CD4-positive, alpha-beta T cell (primary cell): ENCODE measurements at regions not wholly inside any gene's neighbourhood (a gene's known extent, or its start where the extent isn't known, plus 50 kb on each side); places are given as distances from the start of the nearest gene placed in this dataset.

Experiments
- ATAC-seq: fragments of 200-7000 bp; cut with Tn5 transposase; one replicate; pipeline ENCODE4 v1.10.0; 2022; ENCODE audit warnings: mild to moderate bottlenecking; ENCODE audit not compliant: poor library complexity
- CTCF ChIA-PET: fragments of 350-600 bp; sonication (Branson Sonifier 250); formaldehyde crosslinking; loops from one replicate; lab custom pipeline; 2021; ENCODE audit warnings: antibody characterized with exemption, inconsistent platforms; lab: Charles Lee
- POLR2A ChIA-PET: fragments of 350-600 bp; sonication (Branson Sonifier 250); formaldehyde crosslinking; loops from one replicate; lab custom pipeline; 2021; ENCODE audit warnings: antibody characterized with exemption, inconsistent platforms; lab: Charles Lee
- DNase-seq, 14 experiments: peaks; one replicate each; pipeline ENCODE4 v3.0.0-alpha.2; 2013 to 2020; ENCODE audit warnings: mixed read lengths in 2 of 14
- H3K27ac ChIP-seq, 2 donors: one replicate each; pipeline versions ENCODE4 v1.5.1 to v1.7.0; 2013; ENCODE audit warnings: low read length in 2 of 2, low read depth in 1 of 2, mild to moderate bottlenecking in 1 of 2
- H3K27me3 ChIP-seq, 2 experiments: 1 replicate in 1 of 2; 2 replicates in 1 of 2; pipeline versions ENCODE4 v1.6.1 to v1.7.0; 2013; ENCODE audit warnings: low read length in 2 of 2, control low read depth in 1 of 2, mild to moderate bottlenecking in 1 of 2, moderate library complexity in 1 of 2; ENCODE audit not compliant: insufficient read depth in 2 of 2, control insufficient read depth in 1 of 2
- H3K36me3 ChIP-seq: one replicate; pipeline ENCODE4 v1.6.1; 2013; ENCODE audit warnings: low read length, control low read depth; ENCODE audit not compliant: insufficient read depth
- H3K4me1 ChIP-seq: one replicate; pipeline ENCODE4 v1.6.1; 2013; ENCODE audit warnings: low read length, control low read depth; ENCODE audit not compliant: insufficient read depth
- H3K4me3 ChIP-seq: one replicate; pipeline ENCODE4 v1.5.1; 2013; ENCODE audit warnings: mild to moderate bottlenecking, low read length, moderate library complexity
- H3K9me3 ChIP-seq, 2 experiments: 1 replicate in 1 of 2; 2 replicates in 1 of 2; pipeline versions ENCODE4 v1.6.1 to v1.7.0; 2013; ENCODE audit warnings: low read length in 2 of 2, mild to moderate bottlenecking in 2 of 2, control low read depth in 1 of 2, moderate library complexity in 1 of 2; ENCODE audit not compliant: control insufficient read depth in 1 of 2, insufficient read depth in 1 of 2
- H3K27ac Mint-ChIP-seq: one replicate; pipeline ENCODE4 v1.8.0; 2020; ENCODE audit warnings: mixed read lengths
- H3K27me3 Mint-ChIP-seq: one replicate; pipeline ENCODE4 v1.8.0; 2021; ENCODE audit warnings: mixed read lengths
- H3K36me3 Mint-ChIP-seq: one replicate; pipeline ENCODE4 v1.8.0; 2021; ENCODE audit warnings: low read depth, mixed read lengths
- H3K4me1 Mint-ChIP-seq: one replicate; pipeline ENCODE4 v1.8.0; 2021; ENCODE audit warnings: low read depth, mixed read lengths
- H3K4me3 Mint-ChIP-seq: one replicate; pipeline ENCODE4 v1.8.0; 2020; ENCODE audit warnings: mild to moderate bottlenecking, mixed read lengths
- H3K9me3 Mint-ChIP-seq: one replicate; pipeline ENCODE4 v1.8.0; 2020; ENCODE audit warnings: mixed read lengths
- intact Hi-C, 2 experiments: fragments of 100-400 bp; cut with DNase I in 1 of 2; cut with micrococcal nuclease in 1 of 2; formaldehyde crosslinking; loops; one replicate each; pipeline versions ENCODE4 v1.15.1 to v1.9.0; 2023 to 2025; cut with DNase I, micrococcal nuclease
- TF ChIP-seq, protein P1 (sequence below): fragments of 200-600 bp; IDR thresholded peaks from one replicate; pipeline ENCODE4 v1.8.0; 2022; ENCODE audit warnings: antibody characterized with exemption, mild to moderate bottlenecking

DNA sequence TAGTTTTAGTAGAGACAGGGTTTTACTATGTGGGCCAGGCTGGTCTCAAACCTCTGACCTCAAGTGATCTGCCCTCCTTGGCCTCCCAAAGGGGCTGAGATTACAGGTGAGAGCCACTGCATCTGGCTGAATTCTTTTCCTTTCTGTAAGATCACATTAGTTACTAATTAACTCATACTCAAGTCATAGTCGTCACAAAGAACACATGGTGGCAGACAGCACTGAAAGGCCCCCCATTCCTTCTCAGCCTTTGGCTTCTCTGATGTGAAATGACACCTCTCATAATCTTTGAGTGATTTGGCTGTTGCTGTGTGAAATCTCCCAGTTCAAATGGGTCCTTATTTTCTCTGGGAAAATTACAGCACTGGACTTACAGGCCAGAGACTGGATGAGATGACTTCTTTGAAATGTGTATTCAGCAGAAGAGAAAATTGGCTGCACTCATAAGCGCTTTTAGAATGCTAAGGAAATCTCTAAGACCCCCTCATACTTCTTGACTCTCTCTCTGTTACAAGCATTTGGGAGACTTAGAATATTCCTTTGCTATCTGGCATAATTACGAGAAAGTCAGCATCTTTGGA, 764.8 kb downstream of the RNF144A start:
- DNase-seq (no peak), ATAC-seq (no peak)
- Histone ChIP-seq H3K27me3 (no peaks in the 10 kb centered on the region), H3K4me1 (no peaks in the 10 kb centered on the region), H3K4me3 (no peak overlapping the region), H3K36me3 (no peaks in the 10 kb centered on the region), H3K27ac (no peak overlapping the region), H3K9me3 (no peaks in the 10 kb centered on the region)
- Mint-ChIP-seq H3K27me3 (no peaks in the 10 kb centered on the region), H3K36me3 (no peaks in the 10 kb centered on the region), H3K9me3 (no peaks in the 10 kb centered on the region), H3K4me3 (no peak overlapping the region), H3K4me1 (no peaks in the 10 kb centered on the region), H3K27ac (no peak overlapping the region)
- TF ChIP-seq, protein P1, sequence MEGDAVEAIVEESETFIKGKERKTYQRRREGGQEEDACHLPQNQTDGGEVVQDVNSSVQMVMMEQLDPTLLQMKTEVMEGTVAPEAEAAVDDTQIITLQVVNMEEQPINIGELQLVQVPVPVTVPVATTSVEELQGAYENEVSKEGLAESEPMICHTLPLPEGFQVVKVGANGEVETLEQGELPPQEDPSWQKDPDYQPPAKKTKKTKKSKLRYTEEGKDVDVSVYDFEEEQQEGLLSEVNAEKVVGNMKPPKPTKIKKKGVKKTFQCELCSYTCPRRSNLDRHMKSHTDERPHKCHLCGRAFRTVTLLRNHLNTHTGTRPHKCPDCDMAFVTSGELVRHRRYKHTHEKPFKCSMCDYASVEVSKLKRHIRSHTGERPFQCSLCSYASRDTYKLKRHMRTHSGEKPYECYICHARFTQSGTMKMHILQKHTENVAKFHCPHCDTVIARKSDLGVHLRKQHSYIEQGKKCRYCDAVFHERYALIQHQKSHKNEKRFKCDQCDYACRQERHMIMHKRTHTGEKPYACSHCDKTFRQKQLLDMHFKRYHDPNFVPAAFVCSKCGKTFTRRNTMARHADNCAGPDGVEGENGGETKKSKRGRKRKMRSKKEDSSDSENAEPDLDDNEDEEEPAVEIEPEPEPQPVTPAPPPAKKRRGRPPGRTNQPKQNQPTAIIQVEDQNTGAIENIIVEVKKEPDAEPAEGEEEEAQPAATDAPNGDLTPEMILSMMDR: no peak
- POLR2A ChIA-PET: no interaction called here
- CTCF ChIA-PET: no interaction called here
- intact Hi-C loops: no loop called here

DNA sequence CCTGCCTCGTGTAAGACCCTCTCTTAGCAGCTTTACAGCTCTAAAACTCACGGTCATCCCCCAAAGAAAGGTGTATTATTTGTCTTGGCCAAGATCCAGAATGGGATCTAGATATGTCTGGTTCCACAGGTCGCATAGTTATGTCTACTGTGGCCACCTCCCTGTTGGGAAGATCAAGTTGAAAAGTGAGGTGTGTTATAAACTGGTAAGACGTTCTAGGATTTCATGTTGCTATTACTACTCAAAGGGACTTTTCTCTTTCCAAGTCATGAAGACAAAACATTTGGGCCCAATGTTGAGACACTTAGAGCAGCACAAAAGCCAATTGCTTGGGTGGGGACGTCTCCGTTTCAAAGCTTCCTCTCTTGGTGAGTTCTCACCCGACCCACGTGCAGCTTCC, 766.0 kb downstream of the RNF144A start:
- no peaks in the 10 kb centered on the region for H3K27me3 Mint-ChIP-seq
- DNase-seq (no peak), ATAC-seq (no peak)
- no peaks in the 10 kb centered on the region for H3K36me3 ChIP-seq
- intact Hi-C loops: no loop called here
- H3K4me3 Mint-ChIP-seq: no peak overlapping the region
- no peaks in the 10 kb centered on the region for H3K36me3 Mint-ChIP-seq
- H3K27me3 ChIP-seq: no peaks in the 10 kb centered on the region
- TF ChIP-seq, protein P1: no peak
- H3K9me3 ChIP-seq: no peaks in the 10 kb centered on the region
- H3K27ac ChIP-seq: no peak overlapping the region
- H3K4me1 Mint-ChIP-seq: no peaks in the 10 kb centered on the region
- POLR2A ChIA-PET: no interaction called here
- no peaks in the 10 kb centered on the region for H3K9me3 Mint-ChIP-seq
- no peak overlapping the region for H3K27ac Mint-ChIP-seq
- CTCF ChIA-PET: no interaction called here
- no peaks in the 10 kb centered on the region for H3K4me1 ChIP-seq
- no peak overlapping the region for H3K4me3 ChIP-seq

DNA sequence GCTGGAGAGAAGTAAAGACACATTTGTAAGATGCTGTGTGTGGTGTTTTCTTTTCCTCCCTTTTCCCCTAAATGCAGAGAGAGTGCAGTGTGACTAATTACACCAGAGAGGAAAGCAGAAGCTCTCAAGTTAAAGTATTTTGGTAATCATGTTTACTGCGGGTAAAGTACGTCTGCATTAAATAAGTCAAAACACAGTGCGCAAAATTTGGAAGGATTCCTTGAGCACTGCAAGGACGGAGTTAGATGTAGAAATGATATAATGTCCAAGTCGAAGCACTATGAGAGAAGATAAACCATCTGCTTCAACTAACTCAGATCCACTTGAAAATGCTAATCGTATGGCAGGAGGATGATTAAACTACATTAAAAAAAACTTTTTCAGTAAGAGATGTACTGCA, 766.5 kb downstream of the RNF144A start:
- Histone ChIP-seq H3K27ac (no peak overlapping the region), H3K4me1 (no peaks in the 10 kb centered on the region), H3K36me3 (no peaks in the 10 kb centered on the region), H3K4me3 (no peak overlapping the region), H3K27me3 (no peaks in the 10 kb centered on the region), H3K9me3 (no peaks in the 10 kb centered on the region)
- H3K27me3 Mint-ChIP-seq: no peaks in the 10 kb centered on the region
- no peak overlapping the region for H3K4me3 Mint-ChIP-seq
- H3K4me1 Mint-ChIP-seq: no peaks in the 10 kb centered on the region
- no peak for DNase-seq
- CTCF ChIA-PET: no interaction called here
- TF ChIP-seq, protein P1: no peak
- intact Hi-C loops: no loop called here
- POLR2A ChIA-PET: no interaction called here
- H3K27ac Mint-ChIP-seq: no peak overlapping the region
- no peak for ATAC-seq
- H3K36me3 Mint-ChIP-seq: no peaks in the 10 kb centered on the region
- H3K9me3 Mint-ChIP-seq: no peaks in the 10 kb centered on the region
